Endothelial cell of umbilical vein (primary cell): ENCODE measurements at regions not wholly inside any gene's neighbourhood (a gene's known extent, or its start where the extent isn't known, plus 50 kb on each side); places are given as distances from the start of the nearest gene placed in this dataset.

Source experiments
- BruUV-seq: library from RNA; stranded (reverse); fragments of 400-500 nt; replicated peaks from 2 replicates; lab custom pipeline; 2021; lab: Mats Ljungman, UMichigan
- CTCF ChIA-PET: fragments of 300-600, 350-600 bp; sonication (Branson Sonifier 250); formaldehyde crosslinking; loops from one replicate; lab custom pipeline; 2021; ENCODE audit warnings: antibody characterized with exemption, inconsistent platforms; lab: Charles Lee
- POLR2A ChIA-PET: fragments of 300-600, 350-600 bp; sonication (Branson Sonifier 250); formaldehyde crosslinking; loops from one replicate; lab custom pipeline; 2021; ENCODE audit warnings: antibody characterized with exemption, inconsistent platforms; lab: Charles Lee
- DNase-seq: peaks from one replicate; pipeline ENCODE4 v3.0.0-alpha.2; 2011; ENCODE audit warnings: low read depth, low spot score
- FAIRE-seq: peaks from 2 replicates; lab custom pipeline; 2011; peaks lifted over from hg19 to GRCh38; lab: Jason Lieb, UNC
- H2AFZ ChIP-seq: 2 replicates; pipeline ENCODE4 v1.6.0; 2012; ENCODE audit warnings: low read depth, low read length, control low read depth, inconsistent platforms
- H3K27ac ChIP-seq: 2 replicates; pipeline ENCODE4 v1.5.1; 2011; ENCODE audit warnings: low read depth, mild to moderate bottlenecking, control low read depth, low read length, moderate library complexity; ENCODE audit not compliant: insufficient read depth
- H3K27me3 ChIP-seq, 2 experiments: 2 replicates each; pipeline versions ENCODE4 v1.6.0 to v1.6.1; 2011; ENCODE audit warnings: low read length in 2 of 2, mixed read lengths in 1 of 2; ENCODE audit not compliant: control insufficient read depth in 2 of 2, insufficient read depth in 2 of 2
- H3K36me3 ChIP-seq, 2 experiments: 2 replicates in 1 of 2; 3 replicates in 1 of 2; pipeline ENCODE4 v1.5.1; 2011; ENCODE audit warnings: low read length in 2 of 2, mild to moderate bottlenecking in 1 of 2, moderate library complexity in 1 of 2; ENCODE audit not compliant: control insufficient read depth in 2 of 2, insufficient read depth in 2 of 2; ENCODE audit errors: extremely low read depth in 1 of 2
- H3K4me1 ChIP-seq: 3 replicates; pipeline ENCODE4 v1.5.1; 2011; ENCODE audit warnings: mild to moderate bottlenecking, low read length; ENCODE audit not compliant: control insufficient read depth, insufficient read depth; ENCODE audit errors: extremely low read depth
- H3K4me2 ChIP-seq: 2 replicates; pipeline ENCODE4 v1.6.1; 2011; ENCODE audit warnings: low read length, control low read depth, mixed read lengths; ENCODE audit not compliant: insufficient read depth
- H3K4me3 ChIP-seq, 3 experiments: fragments of 200-600 bp in 1 of 3; sonication (generic), shearing (Covaris generic) in 1 of 3; replicated peaks in 1 of 3; 2 replicates each; pipeline ENCODE4 v1.5.1; 2011 to 2016; ENCODE audit warnings: control low read depth in 3 of 3, low read length in 3 of 3, mild to moderate bottlenecking in 2 of 3, inconsistent platforms in 1 of 3, low read depth in 1 of 3, moderate library complexity in 1 of 3; ENCODE audit not compliant: insufficient read depth in 1 of 3
- H3K79me2 ChIP-seq: 2 replicates; pipeline ENCODE4 v1.6.0; 2012; ENCODE audit warnings: low read length, inconsistent platforms; ENCODE audit not compliant: control insufficient read depth, insufficient read depth
- H3K9ac ChIP-seq: replicated peaks from 2 replicates; pipeline ENCODE3; 2011; ENCODE audit warnings: low read length, control low read depth; ENCODE audit not compliant: insufficient read depth; ENCODE audit errors: extremely low read depth
- H3K9me1 ChIP-seq: replicated peaks from 3 replicates; pipeline ENCODE4 v1.6.0; 2011; ENCODE audit warnings: mild to moderate bottlenecking, low read length; ENCODE audit not compliant: control insufficient read depth, insufficient read depth; ENCODE audit errors: extremely low read depth
- H3K9me3 ChIP-seq: replicated peaks from 2 replicates; pipeline ENCODE4 v1.5.1; 2012; ENCODE audit warnings: low read length, inconsistent platforms; ENCODE audit not compliant: control insufficient read depth, insufficient read depth
- H4K20me1 ChIP-seq: replicated peaks from 2 replicates; pipeline ENCODE3; 2011; ENCODE audit warnings: mild to moderate bottlenecking, low read length; ENCODE audit not compliant: control insufficient read depth, insufficient read depth; ENCODE audit errors: extremely low read depth
- CTCF ChIP-seq, 2 donors: IDR thresholded peaks; 1 replicate in 1 of 2; 2 replicates in 1 of 2; pipeline ENCODE4 v1.5.1; 2011; ENCODE audit warnings: low read length in 2 of 2, mild to moderate bottlenecking in 2 of 2, moderate library complexity in 2 of 2, control low read depth in 1 of 2, inconsistent platforms in 1 of 2, low read depth in 1 of 2; ENCODE audit not compliant: insufficient read depth in 1 of 2; ENCODE audit errors: extremely low read depth in 1 of 2
- EZH2 ChIP-seq: IDR thresholded peaks from 2 replicates; pipeline ENCODE4 v1.6.1; 2012; ENCODE audit warnings: borderline replicate concordance, low read depth, mild to moderate bottlenecking, moderate library complexity, low read length, inconsistent platforms; ENCODE audit not compliant: severe bottlenecking
- FOS ChIP-seq: IDR thresholded peaks from 2 replicates; pipeline ENCODE4 v1.6.1; 2011; ENCODE audit warnings: mild to moderate bottlenecking, low read length, moderate library complexity, borderline replicate concordance; ENCODE audit not compliant: insufficient read depth
- GATA2 ChIP-seq: IDR thresholded peaks from 2 replicates; pipeline ENCODE4 v1.7.0; 2011; ENCODE audit warnings: low read depth, mild to moderate bottlenecking, moderate library complexity, mixed read lengths, low read length; ENCODE audit not compliant: insufficient read length, insufficient read depth
- JUN ChIP-seq: IDR thresholded peaks from 2 replicates; pipeline ENCODE4 v1.6.1; 2011; ENCODE audit warnings: borderline replicate concordance, low read depth; ENCODE audit not compliant: insufficient read length, insufficient read depth
- MAX ChIP-seq: IDR thresholded peaks from 2 replicates; pipeline ENCODE4 v1.6.1; 2011; ENCODE audit not compliant: insufficient read depth, insufficient read length
- MYC ChIP-seq: IDR thresholded peaks from one replicate; pipeline ENCODE4 v1.6.1; 2011; ENCODE audit warnings: mild to moderate bottlenecking, low read depth, low read length
- POLR2A ChIP-seq: IDR thresholded peaks from 2 replicates; pipeline ENCODE4 v1.6.1; 2012; ENCODE audit warnings: low read depth, mild to moderate bottlenecking, control low read depth, low read length
- POLR2AphosphoS5 ChIP-seq: IDR thresholded peaks from 2 replicates; pipeline ENCODE4 v1.6.1; 2012; ENCODE audit warnings: low read depth, mild to moderate bottlenecking, control low read depth, low read length, moderate library complexity; ENCODE audit not compliant: insufficient read depth
- dilution Hi-C: fragments of 300-500 bp; cut with MboI; formaldehyde crosslinking; loops from one replicate; pipeline ENCODE4 v1.15.0; 2019; ENCODE audit warnings: low sequenced_read_pairs; ENCODE audit not compliant: extremely low pct_ligation_motif_present
- intact Hi-C: fragments of 100-400 bp; cut with micrococcal nuclease; formaldehyde crosslinking; loops from one replicate; pipeline ENCODE4 v1.10.0; 2022

- dilution Hi-C loops = no loop called here
- FAIRE-seq = no peak
Observed at GRCh38 chr3:94611596-94611995, 548.7 kb downstream of the NSUN3 start.

GRCh38 chr3:94612631-94613030 is 549.8 kb downstream of the NSUN3 start:
- no peaks in the 10 kb centered on the region for H4K20me1 ChIP-seq
- H3K27ac ChIP-seq = no peak overlapping the region
- ChIA-PET POLR2A (no interaction called here), CTCF (no interaction called here)
- no peak for FAIRE-seq
- peak; percentile 2 for DNase-seq
- H3K79me2 ChIP-seq = no peaks in the 10 kb centered on the region
- no peak overlapping the region for H3K4me2 ChIP-seq
- TF ChIP-seq MYC (no peak), GATA2 (no peak), POLR2AphosphoS5 (no peak), FOS (no peak), EZH2 (no peak), CTCF (IDR thresholded peaks at IDR 0.05; ENCODE audit: extremely low read depth in 1 of 2, insufficient read depth in 1 of 2, low read depth in 1 of 2, low read length in 2 of 2) (no peak), MAX (no peak), POLR2A (no peak), JUN (no peak)
- no peaks in the 10 kb centered on the region for H3K36me3 ChIP-seq
- no TSS peak for BruUV-seq
- H3K9ac ChIP-seq = no peak overlapping the region
- no peaks in the 10 kb centered on the region for H3K9me3 ChIP-seq
- H3K4me1 ChIP-seq = no peaks in the 10 kb centered on the region
- no peaks in the 10 kb centered on the region for H3K27me3 ChIP-seq
- H3K9me1 ChIP-seq = no peaks in the 10 kb centered on the region
- H3K4me3 ChIP-seq = no peak overlapping the region
- intact Hi-C loops = no loop called here
- no peak overlapping the region for H2AFZ ChIP-seq
- dilution Hi-C loops = no loop called here

More at GRCh38 chr3:94611596-94611995, 548.7 kb downstream of the NSUN3 start:
- H3K27ac ChIP-seq = no peak overlapping the region
- no peaks in the 10 kb centered on the region for H3K9me1 ChIP-seq
- H3K36me3 ChIP-seq = no peaks in the 10 kb centered on the region
- H3K4me1 ChIP-seq = no peaks in the 10 kb centered on the region
- no peaks in the 10 kb centered on the region for H3K9me3 ChIP-seq
- CTCF ChIA-PET = no interaction called here
- POLR2A ChIA-PET = no interaction called here
- H3K27me3 ChIP-seq = no peaks in the 10 kb centered on the region
- no peak overlapping the region for H3K4me2 ChIP-seq
- H3K4me3 ChIP-seq = no peak overlapping the region
- no peak overlapping the region for H2AFZ ChIP-seq
- no peaks in the 10 kb centered on the region for H4K20me1 ChIP-seq
- BruUV-seq = no TSS peak
- no peak for TF ChIP-seq JUN
- H3K79me2 ChIP-seq = no peaks in the 10 kb centered on the region
- DNase-seq = no peak
- intact Hi-C loops = no loop called here
- H3K9ac ChIP-seq = no peak overlapping the region
